SK-N-SH treated with all-trans-retinoic acid at 6 μM for 48 hours (cell line): ENCODE measurements at regions not wholly inside any gene's neighbourhood (a gene's known extent, or its start where the extent isn't known, plus 50 kb on each side); places are given as distances from the start of the nearest gene placed in this dataset.

ENCODE experiments used
- BACH2 ChIP-seq: fragments of 250-450 bp; sonication (Bioruptor Pico); IDR thresholded peaks from 2 replicates; pipeline ENCODE4 v1.9.0; 2021; ENCODE audit warnings: mild to moderate bottlenecking, borderline replicate concordance
- CREB5 ChIP-seq: fragments of 250-450 bp; sonication (Bioruptor Pico); IDR thresholded peaks from 2 replicates; pipeline ENCODE4 v1.5.1; 2020; ENCODE audit warnings: low read depth, mild to moderate bottlenecking, moderate library complexity
- CSDC2 ChIP-seq: fragments of 250-450 bp; sonication (Bioruptor Pico); IDR thresholded peaks from 2 replicates; pipeline ENCODE4 v1.5.0; 2020; ENCODE audit warnings: mild to moderate bottlenecking, moderate library complexity
- GLIS3 ChIP-seq: fragments of 250-450 bp; sonication (Bioruptor Pico); IDR thresholded peaks from 2 replicates; pipeline ENCODE4 v1.5.0; 2020; ENCODE audit warnings: mild to moderate bottlenecking, moderate library complexity
- ISL1 ChIP-seq: fragments of 250-450 bp; sonication (Bioruptor Pico); IDR thresholded peaks from 2 replicates; pipeline ENCODE4 v2.1.2; 2022; ENCODE audit warnings: mild to moderate bottlenecking, moderate library complexity
- OSR1 ChIP-seq: fragments of 250-450 bp; sonication (Bioruptor Pico); IDR thresholded peaks from 2 replicates; pipeline ENCODE4 v1.8.0; 2022; ENCODE audit warnings: moderate library complexity, mild to moderate bottlenecking, inconsistent platforms
- PATZ1 ChIP-seq: fragments of 250-450 bp; sonication (Bioruptor Pico); IDR thresholded peaks from 2 replicates; pipeline ENCODE4 v1.8.0; 2020; ENCODE audit warnings: mild to moderate bottlenecking, moderate library complexity, borderline replicate concordance
- PPARA ChIP-seq: fragments of 250-450 bp; sonication (Bioruptor Pico); IDR thresholded peaks from 2 replicates; pipeline ENCODE4 v1.5.0; 2020; ENCODE audit warnings: mild to moderate bottlenecking, borderline replicate concordance
- RARB ChIP-seq: fragments of 250-450 bp; sonication (Bioruptor Pico); IDR thresholded peaks from 2 replicates; pipeline ENCODE4 v1.8.0; 2021; ENCODE audit warnings: mild to moderate bottlenecking, moderate library complexity
- ZFP30 ChIP-seq: fragments of 450-650 bp; formaldehyde crosslinking; IDR thresholded peaks from 2 replicates; pipeline ENCODE4 v1.5.0; 2022; ENCODE audit warnings: mild to moderate bottlenecking, moderate library complexity
- ZNF8 ChIP-seq: fragments of 450-650 bp; formaldehyde crosslinking; IDR thresholded peaks from 2 replicates; pipeline ENCODE4 v1.5.0; 2020; ENCODE audit warnings: mild to moderate bottlenecking, moderate library complexity

GRCh38 chr2:5236249-5236648 is 455.9 kb upstream of the SOX11 start:
- no peak for TF ChIP-seq CSDC2 (CRISPR knock-in tag)
- TF ChIP-seq ZFP30 (CRISPR knock-in tag), result no peak
- TF ChIP-seq OSR1 (CRISPR knock-in tag), result no peak
- no peak for TF ChIP-seq PPARA (CRISPR knock-in tag)
- no peak for TF ChIP-seq PATZ1
- no peak for TF ChIP-seq CREB5 (CRISPR knock-in tag)
- TF ChIP-seq BACH2 (CRISPR knock-in tag), result no peak
- no peak for TF ChIP-seq ISL1
- TF ChIP-seq ZNF8 (CRISPR knock-in tag), result no peak
- TF ChIP-seq RARB (CRISPR knock-in tag), result no peak
- TF ChIP-seq GLIS3 (CRISPR knock-in tag), result no peak
